ELF-1 (cell line): ENCODE measurements at regions not wholly inside any gene's neighbourhood (a gene's known extent, or its start where the extent isn't known, plus 50 kb on each side); places are given as distances from the start of the nearest gene placed in this dataset.
"Not testable (repeated sequence)": the region's sequence is repeated elsewhere in the genome, so short reads cannot be mapped to it uniquely, and the experiment has no call there.

Experiments
- DNase-seq: peaks from one replicate; pipeline ENCODE4 v3.0.0-alpha.2; 2016; ENCODE audit warnings: low read depth, low spot score

GRCh38 chr6:49370518-49370917 is 92.5 kb downstream of the MMUT start:
- DNase-seq: no peak

- no peak for DNase-seq
Measured at GRCh38 chr6:49366539-49366938, 96.5 kb downstream of the MMUT start.

DNA sequence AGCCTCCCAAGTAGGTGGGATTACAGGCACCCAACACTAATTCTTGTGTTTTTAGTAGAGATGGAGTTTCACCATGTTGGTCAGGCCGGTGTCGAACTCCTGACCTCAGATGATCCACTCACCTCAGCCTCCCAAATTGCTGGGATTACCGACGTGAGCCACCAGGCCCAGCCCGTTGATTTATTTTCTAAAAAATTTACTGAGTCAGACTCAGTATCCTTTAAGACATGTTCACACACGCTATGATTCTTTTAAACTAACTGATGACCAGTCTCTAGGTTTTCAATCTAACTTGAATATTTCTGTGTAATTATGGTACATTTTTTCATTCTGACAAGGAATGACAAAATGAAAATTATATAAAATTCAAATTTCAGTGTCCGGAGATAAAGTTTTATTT is 114.5 kb downstream of the MMUT start:
- DNase-seq: no peak

GRCh38 chr6:49342410-49342809 is 120.6 kb downstream of the MMUT start:
- DNase-seq: peak; percentile 95

GRCh38 chr6:49341869-49342268 is 121.2 kb downstream of the MMUT start:
- DNase-seq: no peak

GRCh38 chr6:49339096-49339495 is 124.0 kb downstream of the MMUT start:
- DNase-seq: peak; percentile 32

DNA sequence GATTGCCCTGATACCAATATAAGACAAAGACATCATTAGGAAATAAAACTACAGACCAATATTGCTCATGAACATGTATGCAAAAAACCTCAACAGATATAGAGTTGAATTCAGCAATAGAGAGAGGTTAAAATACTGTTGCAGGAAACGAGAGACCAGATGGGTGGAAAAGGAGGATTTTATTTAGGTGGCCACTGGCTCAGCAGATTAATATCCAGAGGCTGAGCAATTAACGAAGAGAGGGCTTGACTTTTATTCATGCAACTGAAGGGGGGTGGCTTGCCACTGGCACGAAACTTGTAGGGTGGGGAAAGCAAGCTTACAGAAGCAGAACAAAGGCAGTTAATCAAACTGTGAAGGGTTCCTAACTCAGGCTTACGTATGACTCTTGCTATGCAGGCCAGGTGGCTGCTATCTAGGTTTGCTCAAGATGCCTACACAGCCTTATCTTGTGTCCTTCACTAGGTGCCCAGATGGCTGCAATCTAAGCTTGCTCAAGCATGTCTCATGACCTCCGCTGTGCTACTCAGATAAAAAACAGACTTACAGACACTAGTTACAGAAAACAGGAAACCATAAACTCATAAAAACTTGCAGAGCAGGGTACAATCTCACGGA is 126.4 kb downstream of the MMUT start:
- peak; percentile 63 for DNase-seq

DNA sequence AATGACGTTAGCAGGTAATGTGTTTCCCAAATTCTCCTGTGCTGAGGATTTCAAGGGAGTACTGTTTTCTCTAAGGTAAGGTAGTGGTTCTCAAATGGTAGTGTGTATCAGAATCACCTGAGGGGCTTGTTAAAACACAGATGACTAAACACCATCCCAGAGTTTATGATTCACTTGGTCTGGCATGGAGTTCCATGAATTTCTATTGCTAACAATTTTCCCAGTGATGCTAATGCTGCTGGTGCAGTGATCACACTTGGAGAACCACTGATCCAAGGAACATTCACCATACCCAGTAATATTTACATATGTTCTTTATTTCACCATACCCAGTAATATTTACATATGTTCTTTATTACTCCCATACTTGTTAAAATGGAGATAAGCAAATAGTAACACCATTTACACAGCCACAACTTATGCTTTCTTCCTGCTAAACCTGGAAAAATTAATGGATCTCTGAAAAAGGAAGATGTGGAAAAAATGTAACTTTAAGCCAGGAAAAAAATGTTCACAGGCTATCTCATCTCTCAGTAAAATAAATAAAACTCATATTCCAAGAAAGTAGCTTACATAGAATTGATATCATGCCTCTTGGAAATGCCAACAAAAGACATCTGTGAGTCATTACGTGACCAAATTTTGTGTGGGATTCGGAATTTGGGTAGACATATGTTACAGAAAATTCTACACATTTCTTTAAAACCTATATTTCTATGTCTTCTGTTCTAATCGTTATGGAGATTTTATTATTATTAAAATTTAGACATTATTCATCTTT is 129.5 kb downstream of the MMUT start:
- DNase-seq: no peak

DNA sequence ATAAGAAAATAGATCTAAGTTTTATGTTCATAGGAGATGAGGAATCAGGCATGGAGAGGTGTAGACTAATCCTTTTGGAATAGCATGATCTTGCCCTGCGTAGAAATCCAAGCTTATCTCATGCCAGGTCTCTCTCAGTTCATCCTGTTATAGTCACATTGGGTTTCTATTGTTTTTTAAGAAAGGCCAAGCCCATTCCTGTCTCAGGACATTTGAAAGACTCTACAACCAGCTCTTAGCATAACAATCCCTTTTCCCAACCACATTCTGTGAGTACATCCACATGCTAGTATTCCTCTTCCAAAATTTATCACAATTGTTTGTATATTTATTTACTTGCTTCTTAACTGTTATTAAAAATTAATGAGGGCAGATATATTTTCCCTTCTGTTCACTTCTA is 130.3 kb downstream of the MMUT start:
- DNase-seq: peak; percentile 5

DNA sequence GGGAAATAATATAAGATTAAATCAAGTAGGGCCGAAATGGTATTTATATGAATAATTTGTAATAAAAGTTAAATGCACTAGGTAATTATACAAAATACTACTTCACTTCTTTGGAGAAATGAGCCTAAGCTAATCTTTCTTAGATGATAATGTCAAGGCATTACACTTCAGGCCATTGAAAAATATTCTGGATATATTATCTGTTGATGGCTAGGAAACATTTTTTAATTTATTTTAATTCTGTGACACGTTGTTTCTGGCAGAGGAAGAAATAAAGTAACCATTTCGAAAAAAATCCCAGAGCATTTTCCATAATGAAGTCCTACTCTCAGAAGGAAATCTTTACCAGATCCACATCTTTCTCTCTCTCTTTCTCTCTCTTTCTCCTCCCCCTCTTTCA is 133.9 kb downstream of the MMUT start:
- DNase-seq: no peak

DNA sequence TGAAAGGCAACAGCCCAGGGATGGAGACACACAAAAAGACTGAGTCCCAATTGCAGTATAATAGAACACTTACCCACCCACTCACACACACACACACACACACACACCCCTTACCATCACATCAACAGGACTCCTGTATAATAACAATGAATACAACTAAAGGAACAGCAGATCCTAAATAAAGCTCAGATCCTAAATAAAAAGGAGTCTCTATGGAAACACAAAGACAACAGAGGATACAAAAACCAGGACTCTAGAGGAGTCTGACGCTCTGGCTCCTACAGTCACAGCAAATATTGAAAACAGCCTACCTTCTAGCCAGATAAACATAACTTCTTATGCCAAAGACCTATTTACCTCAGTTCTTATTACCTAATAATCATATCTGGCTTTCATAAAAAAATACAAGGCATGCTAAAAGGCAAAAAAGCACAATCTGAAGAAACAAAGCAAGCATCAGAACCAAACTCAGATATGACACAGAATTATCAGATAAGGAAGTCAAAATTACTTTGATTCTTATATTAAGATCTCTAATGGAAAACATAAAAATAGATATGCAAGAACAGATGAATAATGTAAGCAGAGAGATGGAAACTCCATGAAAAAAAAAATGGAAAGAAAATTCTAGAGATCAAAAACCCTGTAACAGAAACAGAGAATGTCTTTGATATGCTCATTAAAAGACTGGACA is 134.9 kb downstream of the MMUT start:
- no peak for DNase-seq

- no peak for DNase-seq
Measured at GRCh38 chr6:49327571-49327970, 135.5 kb downstream of the MMUT start.

DNA sequence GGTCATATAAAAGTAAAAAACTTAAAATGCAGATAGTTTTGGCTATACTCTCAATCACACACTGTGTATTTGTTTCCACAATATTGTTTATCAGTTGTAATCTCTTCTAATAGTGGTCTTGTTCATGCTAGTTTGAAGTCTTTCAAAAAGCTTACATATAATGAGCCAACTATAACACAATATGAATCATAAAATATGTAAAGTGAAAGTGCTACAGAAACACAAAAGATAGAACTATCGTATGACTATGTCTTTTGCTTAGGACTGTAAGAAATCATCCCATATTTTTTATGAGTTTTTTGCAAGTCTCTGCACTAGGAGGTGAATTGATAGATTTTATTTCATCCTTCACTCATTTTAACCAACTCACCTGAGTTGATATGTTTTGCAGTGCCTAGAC is 136.0 kb downstream of the MMUT start:
- DNase-seq: no peak

GRCh38 chr6:49326347-49326746 is 136.7 kb downstream of the MMUT start:
- no peak for DNase-seq

- DNase-seq: no peak
Measured at GRCh38 chr6:49325891-49326290, 137.2 kb downstream of the MMUT start.

DNA sequence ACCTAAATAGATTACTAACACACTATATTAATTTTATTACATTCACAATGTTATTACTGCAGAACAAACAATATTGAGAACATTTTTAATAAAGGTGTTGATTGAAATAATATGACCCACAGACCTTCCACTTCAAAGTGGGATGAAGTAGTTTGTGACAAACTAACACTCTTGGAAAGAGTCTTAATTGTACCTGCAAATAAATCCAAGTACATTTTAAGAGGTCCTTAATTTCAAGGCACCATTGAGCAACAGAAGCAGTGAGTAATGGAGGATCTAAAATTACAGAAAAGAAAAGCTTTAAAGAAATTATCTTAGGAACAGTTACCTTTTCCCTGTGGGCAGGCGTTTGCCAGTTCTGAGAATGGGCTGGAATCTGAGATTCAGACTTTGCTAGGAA is 140.2 kb downstream of the MMUT start:
- no peak for DNase-seq

- no peak for DNase-seq
Measured at GRCh38 chr6:49321561-49322072, 141.4 kb downstream of the MMUT start.

DNA sequence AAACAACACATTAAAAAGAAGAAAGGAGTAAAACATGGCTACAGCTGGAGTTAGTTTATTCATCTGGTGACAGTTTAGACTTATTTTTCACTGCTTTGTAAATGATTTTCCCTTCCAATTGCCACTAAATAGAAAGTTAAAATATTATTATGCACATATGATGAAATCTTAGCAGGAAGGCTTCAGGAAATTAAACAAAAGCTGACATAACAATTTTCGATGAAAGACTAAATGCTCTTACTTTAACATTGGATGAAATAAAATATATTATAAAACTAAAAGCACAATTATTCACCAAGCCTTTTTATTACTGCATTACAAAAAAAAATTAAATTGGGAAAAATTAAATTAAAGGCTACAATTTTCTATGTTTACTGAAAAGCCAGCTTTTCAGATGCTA is 158.0 kb downstream of the MMUT start:
- no peak for DNase-seq

DNA sequence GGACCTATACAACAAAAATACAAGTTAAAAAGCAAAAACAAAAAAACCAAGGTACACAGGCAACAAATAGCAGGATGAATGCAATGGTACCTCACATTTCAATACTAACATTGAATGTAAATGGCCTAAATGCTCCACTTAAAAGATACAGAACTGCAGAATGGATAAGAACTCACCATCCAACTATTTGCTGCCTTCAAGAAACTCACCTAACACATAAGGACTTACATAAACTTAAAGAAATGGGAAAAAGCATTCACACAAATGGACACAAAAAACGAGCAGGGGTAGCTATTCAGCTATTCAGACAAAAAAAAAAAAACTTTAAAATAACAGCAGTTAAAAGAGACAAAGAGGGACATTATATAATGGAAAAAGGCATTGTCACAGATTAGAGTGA is 158.7 kb downstream of the MMUT start:
- DNase-seq: not testable (repeated sequence)

GRCh38 chr6:49300911-49301310 is 162.1 kb downstream of the MMUT start:
- no peak for DNase-seq

DNA sequence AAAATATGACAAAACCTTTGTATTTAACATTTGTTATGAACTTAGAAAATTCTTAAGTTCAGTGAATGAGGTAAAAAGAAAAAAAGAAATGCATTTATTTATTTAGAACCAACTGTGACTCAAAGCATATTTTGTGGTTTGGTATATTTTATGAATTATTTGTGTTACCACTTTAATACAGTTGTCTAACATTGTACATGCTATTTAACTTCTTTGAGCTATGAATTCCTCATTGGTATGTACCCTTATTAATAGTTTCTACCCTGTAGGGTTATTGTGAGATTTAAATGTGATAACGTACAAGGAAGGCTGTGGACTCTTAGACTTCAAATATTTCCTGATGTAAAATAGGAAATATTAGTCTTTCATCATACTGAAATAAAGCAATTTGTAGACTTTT is 162.6 kb downstream of the MMUT start:
- no peak for DNase-seq

GRCh38 chr6:49299279-49299678 is 163.8 kb downstream of the MMUT start:
- DNase-seq: no peak

GRCh38 chr6:49284180-49284579 is 178.9 kb downstream of the MMUT start:
- DNase-seq: no peak
